Esophagus squamous epithelium (tissue), 5 donors: ENCODE measurements at regions not wholly inside any gene's neighbourhood (a gene's known extent, or its start where the extent isn't known, plus 50 kb on each side); places are given as distances from the start of the nearest gene placed in this dataset.

Experiments used
- DNase-seq: peaks from one replicate; lab custom pipeline; 2025; lab: John Stamatoyannopoulos, UW
- H3K27ac ChIP-seq, 4 donors: fragments of 200-600 bp; sonication (generic); one replicate each; pipeline ENCODE4 v1.5.1; 2016 to 2019; ENCODE audit warnings: mild to moderate bottlenecking in 1 of 4
- H3K27me3 ChIP-seq, 4 donors: fragments of 200-600 bp; sonication (generic); 1 replicate in 3 of 4; 2 replicates in 1 of 4; pipeline versions ENCODE4 v1.5.1 to v1.6.0; 2017 to 2021; ENCODE audit warnings: antibody characterized with exemption in 1 of 4
- H3K36me3 ChIP-seq, 3 donors: fragments of 200-600 bp; sonication (generic); one replicate each; pipeline ENCODE4 v1.5.1; 2016 to 2019
- H3K4me1 ChIP-seq, 3 donors: fragments of 200-600 bp; sonication (generic); one replicate each; pipeline ENCODE4 v1.5.1; 2017 to 2019
- H3K4me3 ChIP-seq, 4 donors: fragments of 200-600 bp; sonication (generic); 1 replicate in 3 of 4; 2 replicates in 1 of 4; pipeline ENCODE4 v1.5.1; 2016 to 2019; ENCODE audit warnings: mild to moderate bottlenecking in 2 of 4, moderate library complexity in 1 of 4
- H3K9me3 ChIP-seq, 3 donors: fragments of 200-600 bp; sonication (generic); one replicate each; pipeline ENCODE4 v1.5.1; 2016 to 2019
- CTCF ChIP-seq, 6 experiments: fragments of 450-650 bp in 4 of 6; fragments of 200-600 bp in 2 of 6; sonication (generic) in 2 of 6; IDR thresholded peaks; one replicate each; pipeline ENCODE4 v1.5.1; 2016 to 2019; ENCODE audit warnings: antibody characterized with exemption in 6 of 6, mild to moderate bottlenecking in 4 of 6, moderate library complexity in 4 of 6
- POLR2A ChIP-seq, 4 donors: fragments of 450-650 bp; IDR thresholded peaks; one replicate each; pipeline ENCODE4 v1.6.1; 2017; ENCODE audit warnings: antibody characterized with exemption in 4 of 4, mild to moderate bottlenecking in 4 of 4, moderate library complexity in 3 of 4
- WGBS, 2 donors: methylation state at CpG; one replicate each; pipeline ENCODE4 v1.1.5; 2018; 5-methylcytosine and 5-hydroxymethylcytosine counted together
- intact Hi-C: fragments of 100-400 bp; cut with DNase I; formaldehyde crosslinking; loops from one replicate; pipeline ENCODE4 v1.15.0; 2022
- donor health status: DM: yes; HTN: yes; CAD: no.

GRCh38 chr11:115077740-115078139, 399.4 kb downstream of the NXPE2 start:
- intact Hi-C loops: no loop called here

GRCh38 chr11:115078461-115079438, 400.4 kb downstream of the NXPE2 start:
- DNase-seq: no peak
- no peaks in the 10 kb centered on the region for H3K36me3 ChIP-seq
- H3K4me3 ChIP-seq: no peak overlapping the region
- no peaks in the 10 kb centered on the region for H3K9me3 ChIP-seq
- no peak overlapping the region for H3K27ac ChIP-seq
- no peaks in the 10 kb centered on the region for H3K4me1 ChIP-seq
- TF ChIP-seq CTCF (IDR thresholded peaks at IDR 0.05) (no peak), POLR2A (IDR thresholded peaks at IDR 0.05) (no peak)
- intact Hi-C loops: no loop called here
- H3K27me3 ChIP-seq: peaks cover 0 to 9% (median 0%) of the 10 kb centered on the region in 4 donors
- 51 to 70% methylated on average over 15 of the region's 15 CpGs for WGBS, 2 donors

More at GRCh38 chr11:115077740-115078139, 399.4 kb downstream of the NXPE2 start:
- TF ChIP-seq CTCF (IDR thresholded peaks at IDR 0.05): no peak
- no peak for TF ChIP-seq POLR2A (IDR thresholded peaks at IDR 0.05)
- no peak overlapping the region for H3K27ac ChIP-seq
- H3K4me1 ChIP-seq: no peaks in the 10 kb centered on the region
- no peaks in the 10 kb centered on the region for H3K36me3 ChIP-seq
- H3K9me3 ChIP-seq: no peaks in the 10 kb centered on the region
- no peak for DNase-seq
- no peak overlapping the region for H3K4me3 ChIP-seq
- H3K27me3 ChIP-seq: peaks cover 0 to 4% (median 0%) of the 10 kb centered on the region in 4 donors
- WGBS, 2 donors: 56 to 63% methylated on average over 2 of the region's 2 CpGs

GRCh38 chr11:115080923-115081680, 402.8 kb downstream of the NXPE2 start:
- Histone ChIP-seq H3K27me3 (peaks cover 0 to 10% (median 0%) of the 10 kb centered on the region in 4 donors), H3K36me3 (no peaks in the 10 kb centered on the region), H3K9me3 (no peaks in the 10 kb centered on the region), H3K4me3 (no peak overlapping the region), H3K4me1 (no peaks in the 10 kb centered on the region), H3K27ac (no peak overlapping the region)
- 74% methylated on average over 7 to 9 of the region's 9 CpGs for WGBS, 2 donors
- intact Hi-C loops: no loop called here
- no peak for TF ChIP-seq CTCF (IDR thresholded peaks at IDR 0.05)
- no peak for TF ChIP-seq POLR2A (IDR thresholded peaks at IDR 0.05)
- DNase-seq: no peak

GRCh38 chr11:115081972-115082371, 403.6 kb downstream of the NXPE2 start:
- no peaks in the 10 kb centered on the region for H3K9me3 ChIP-seq
- intact Hi-C loops: no loop called here
- no peaks in the 10 kb centered on the region for H3K4me1 ChIP-seq
- H3K36me3 ChIP-seq: no peaks in the 10 kb centered on the region
- 27 to 39% methylated on average over 2 of the region's 2 CpGs for WGBS, 2 donors
- peaks cover 0 to 10% (median 0%) of the 10 kb centered on the region in 4 donors for H3K27me3 ChIP-seq
- no peak overlapping the region for H3K4me3 ChIP-seq
- no peak overlapping the region for H3K27ac ChIP-seq
- TF ChIP-seq CTCF (IDR thresholded peaks at IDR 0.05) (no peak), POLR2A (IDR thresholded peaks at IDR 0.05) (no peak)
- no peak for DNase-seq
